ENCODE measurements at regions not wholly inside any gene's neighbourhood (a gene's known extent, or its start where the extent isn't known, plus 50 kb on each side); places are given as distances from the start of the nearest gene placed in this dataset.

- no peak for DNase-seq (ENCODE audit: low read depth)
- Histone ChIP-seq H3K4me3 (ENCODE audit: low read depth, low read length) (no peak overlapping the region), H3K36me3 (ENCODE audit: control insufficient read depth, insufficient read depth, low read length) (no peaks in the 10 kb centered on the region), H3K27me3 (ENCODE audit: control insufficient read depth, insufficient read depth, low read length) (no peaks in the 10 kb centered on the region)
- no peak for TF ChIP-seq CTCF (IDR thresholded peaks at IDR 0.05; ENCODE audit: insufficient read depth, low read length, poor library complexity, severe bottlenecking)
These were observed 945.5 kb downstream of the SORCS3 start for GRCh38 chr10:105586451-105587098.

- Histone ChIP-seq H3K36me3 (ENCODE audit: control insufficient read depth, insufficient read depth, low read length) (no peaks in the 10 kb centered on the region), H3K27me3 (ENCODE audit: control insufficient read depth, insufficient read depth, low read length) (no peaks in the 10 kb centered on the region), H3K4me3 (ENCODE audit: low read depth, low read length) (no peak overlapping the region)
- TF ChIP-seq CTCF (IDR thresholded peaks at IDR 0.05; ENCODE audit: insufficient read depth, low read length, poor library complexity, severe bottlenecking): no peak
- DNase-seq (ENCODE audit: low read depth): no peak
These were observed 944.7 kb downstream of the SORCS3 start for GRCh38 chr10:105585753-105586152.

- no peaks in the 10 kb centered on the region for H3K27me3 ChIP-seq (ENCODE audit: control insufficient read depth, insufficient read depth, low read length)
- no peak for DNase-seq (ENCODE audit: low read depth)
- no peak for TF ChIP-seq CTCF (IDR thresholded peaks at IDR 0.05; ENCODE audit: insufficient read depth, low read length, poor library complexity, severe bottlenecking)
- H3K36me3 ChIP-seq (ENCODE audit: control insufficient read depth, insufficient read depth, low read length): no peaks in the 10 kb centered on the region
- H3K4me3 ChIP-seq (ENCODE audit: low read depth, low read length): no peak overlapping the region
These were observed 944.1 kb downstream of the SORCS3 start for GRCh38 chr10:105585171-105585570.

GRCh38 chr10:105579112-105579511 is 938.0 kb downstream of the SORCS3 start:
- no peak for TF ChIP-seq CTCF (IDR thresholded peaks at IDR 0.05; ENCODE audit: insufficient read depth, low read length, poor library complexity, severe bottlenecking)
- Histone ChIP-seq H3K4me3 (ENCODE audit: low read depth, low read length) (no peak overlapping the region), H3K27me3 (ENCODE audit: control insufficient read depth, insufficient read depth, low read length) (no peaks in the 10 kb centered on the region), H3K36me3 (ENCODE audit: control insufficient read depth, insufficient read depth, low read length) (no peaks in the 10 kb centered on the region)
- no peak for DNase-seq (ENCODE audit: low read depth)

GRCh38 chr10:105577865-105578607 is 936.9 kb downstream of the SORCS3 start:
- Histone ChIP-seq H3K4me3 (ENCODE audit: low read depth, low read length) (no peak overlapping the region), H3K27me3 (ENCODE audit: control insufficient read depth, insufficient read depth, low read length) (no peaks in the 10 kb centered on the region), H3K36me3 (ENCODE audit: control insufficient read depth, insufficient read depth, low read length) (no peaks in the 10 kb centered on the region)
- DNase-seq (ENCODE audit: low read depth): no peak
- no peak for TF ChIP-seq CTCF (IDR thresholded peaks at IDR 0.05; ENCODE audit: insufficient read depth, low read length, poor library complexity, severe bottlenecking)
